ENCODE measurements at regions not wholly inside any gene's neighbourhood (a gene's known extent, or its start where the extent isn't known, plus 50 kb on each side); places are given as distances from the start of the nearest gene placed in this dataset.

DNA sequence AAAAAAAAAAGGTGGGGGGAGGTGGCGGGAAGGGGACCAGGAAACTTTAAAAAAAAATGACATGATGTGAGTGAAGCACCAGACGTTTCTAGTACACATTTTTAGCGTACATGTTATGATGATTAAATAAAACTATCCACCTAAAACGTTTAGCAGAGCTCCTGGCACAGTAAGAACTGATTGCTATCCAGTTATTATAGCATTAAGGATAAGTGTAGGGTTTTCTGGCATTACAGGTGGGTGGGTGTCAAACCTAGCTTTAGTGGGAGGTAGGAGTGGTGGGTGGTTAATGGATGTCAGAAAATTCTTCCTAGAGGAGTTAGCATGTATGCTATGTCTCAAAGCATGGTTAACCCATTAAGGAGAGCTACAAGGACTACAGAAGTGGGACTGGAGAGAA, 2329.5 kb downstream of the MAT2B start (continued):
- TF ChIP-seq FOXA2 (IDR thresholded peaks at IDR 0.05): no peak
- TF ChIP-seq FOXA1 (IDR thresholded peaks at IDR 0.05): no peak
- TF ChIP-seq, protein P1, sequence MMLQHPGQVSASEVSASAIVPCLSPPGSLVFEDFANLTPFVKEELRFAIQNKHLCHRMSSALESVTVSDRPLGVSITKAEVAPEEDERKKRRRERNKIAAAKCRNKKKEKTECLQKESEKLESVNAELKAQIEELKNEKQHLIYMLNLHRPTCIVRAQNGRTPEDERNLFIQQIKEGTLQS (IDR thresholded peaks at IDR 0.05): no peak

DNA sequence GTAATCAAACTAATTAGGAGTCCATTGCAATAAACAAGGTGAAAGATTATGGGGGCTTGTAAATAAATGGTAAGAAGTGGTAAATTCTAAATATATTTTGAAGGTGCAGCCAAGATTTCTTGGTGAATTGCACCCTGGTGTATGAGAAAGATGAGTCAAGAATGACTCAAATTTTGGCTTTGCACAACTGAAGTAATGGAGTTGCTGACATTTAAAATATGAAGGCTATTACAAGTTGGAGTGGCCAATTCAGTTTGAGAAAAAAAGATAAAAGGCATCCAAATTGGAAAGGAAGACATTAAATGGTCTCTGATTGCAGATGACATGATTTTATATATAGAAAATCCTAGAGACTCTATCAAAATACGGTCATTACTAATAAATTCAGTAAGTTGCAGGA, 2330.6 kb downstream of the MAT2B start:
- DNase-seq (ENCODE audit: low spot score): no peak
- no peaks in the 10 kb centered on the region for H3K27me3 ChIP-seq (ENCODE audit: control insufficient read depth in 4 of 4, insufficient read depth in 4 of 4, low read length in 3 of 4)
- no peak overlapping the region for H3K27ac ChIP-seq (ENCODE audit: low read depth in 1 of 2, low read length in 2 of 2)
- H3K9ac ChIP-seq (ENCODE audit: low read depth in 1 of 2, low read length in 2 of 2): no peak overlapping the region
- no peaks in the 10 kb centered on the region for H3K4me1 ChIP-seq (ENCODE audit: control insufficient read depth in 4 of 4, insufficient read depth in 4 of 4, low read length in 3 of 4)
- no peak overlapping the region for H3K4me3 ChIP-seq (ENCODE audit: low read depth in 1 of 3, low read length in 3 of 3)
- H3K36me3 ChIP-seq (ENCODE audit: control insufficient read depth in 4 of 4, insufficient read depth in 3 of 4, low read depth in 1 of 4, low read length in 3 of 4): no peaks in the 10 kb centered on the region
- WGBS: 71% methylated on average over 1 of the region's 1 CpG
- no peak for TF ChIP-seq RAD21 (IDR thresholded peaks at IDR 0.05)
- no peak for TF ChIP-seq YY1 (IDR thresholded peaks at IDR 0.05)
- TF ChIP-seq GABPA (IDR thresholded peaks at IDR 0.05 in 1 of 2, conservative IDR thresholded peaks at IDR 0.05 in 1 of 2): no peak
- TF ChIP-seq HNF4G (IDR thresholded peaks at IDR 0.05): no peak
- TF ChIP-seq JUND (IDR thresholded peaks at IDR 0.05): no peak
- TF ChIP-seq EGR1 (IDR thresholded peaks at IDR 0.05; ENCODE audit: low read depth in 2 of 2): no peak
- TF ChIP-seq, protein P2, sequence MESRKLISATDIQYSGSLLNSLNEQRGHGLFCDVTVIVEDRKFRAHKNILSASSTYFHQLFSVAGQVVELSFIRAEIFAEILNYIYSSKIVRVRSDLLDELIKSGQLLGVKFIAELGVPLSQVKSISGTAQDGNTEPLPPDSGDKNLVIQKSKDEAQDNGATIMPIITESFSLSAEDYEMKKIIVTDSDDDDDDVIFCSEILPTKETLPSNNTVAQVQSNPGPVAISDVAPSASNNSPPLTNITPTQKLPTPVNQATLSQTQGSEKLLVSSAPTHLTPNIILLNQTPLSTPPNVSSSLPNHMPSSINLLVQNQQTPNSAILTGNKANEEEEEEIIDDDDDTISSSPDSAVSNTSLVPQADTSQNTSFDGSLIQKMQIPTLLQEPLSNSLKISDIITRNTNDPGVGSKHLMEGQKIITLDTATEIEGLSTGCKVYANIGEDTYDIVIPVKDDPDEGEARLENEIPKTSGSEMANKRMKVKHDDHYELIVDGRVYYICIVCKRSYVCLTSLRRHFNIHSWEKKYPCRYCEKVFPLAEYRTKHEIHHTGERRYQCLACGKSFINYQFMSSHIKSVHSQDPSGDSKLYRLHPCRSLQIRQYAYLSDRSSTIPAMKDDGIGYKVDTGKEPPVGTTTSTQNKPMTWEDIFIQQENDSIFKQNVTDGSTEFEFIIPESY (IDR thresholded peaks at IDR 0.05): no peak
- no peak for TF ChIP-seq TAF1 (conservative IDR thresholded peaks at IDR 0.05)
- TF ChIP-seq, protein P3, sequence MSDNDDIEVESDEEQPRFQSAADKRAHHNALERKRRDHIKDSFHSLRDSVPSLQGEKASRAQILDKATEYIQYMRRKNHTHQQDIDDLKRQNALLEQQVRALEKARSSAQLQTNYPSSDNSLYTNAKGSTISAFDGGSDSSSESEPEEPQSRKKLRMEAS (IDR thresholded peaks at IDR 0.05): no peak
- TF ChIP-seq, protein P4, sequence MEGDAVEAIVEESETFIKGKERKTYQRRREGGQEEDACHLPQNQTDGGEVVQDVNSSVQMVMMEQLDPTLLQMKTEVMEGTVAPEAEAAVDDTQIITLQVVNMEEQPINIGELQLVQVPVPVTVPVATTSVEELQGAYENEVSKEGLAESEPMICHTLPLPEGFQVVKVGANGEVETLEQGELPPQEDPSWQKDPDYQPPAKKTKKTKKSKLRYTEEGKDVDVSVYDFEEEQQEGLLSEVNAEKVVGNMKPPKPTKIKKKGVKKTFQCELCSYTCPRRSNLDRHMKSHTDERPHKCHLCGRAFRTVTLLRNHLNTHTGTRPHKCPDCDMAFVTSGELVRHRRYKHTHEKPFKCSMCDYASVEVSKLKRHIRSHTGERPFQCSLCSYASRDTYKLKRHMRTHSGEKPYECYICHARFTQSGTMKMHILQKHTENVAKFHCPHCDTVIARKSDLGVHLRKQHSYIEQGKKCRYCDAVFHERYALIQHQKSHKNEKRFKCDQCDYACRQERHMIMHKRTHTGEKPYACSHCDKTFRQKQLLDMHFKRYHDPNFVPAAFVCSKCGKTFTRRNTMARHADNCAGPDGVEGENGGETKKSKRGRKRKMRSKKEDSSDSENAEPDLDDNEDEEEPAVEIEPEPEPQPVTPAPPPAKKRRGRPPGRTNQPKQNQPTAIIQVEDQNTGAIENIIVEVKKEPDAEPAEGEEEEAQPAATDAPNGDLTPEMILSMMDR (IDR thresholded peaks at IDR 0.05; ENCODE audit: low read depth, low read length, missing input control): no peak
- TF ChIP-seq NR2F2 (IDR thresholded peaks at IDR 0.05): no peak
- no peak for TF ChIP-seq FOXA2 (IDR thresholded peaks at IDR 0.05)
- TF ChIP-seq, protein P5, sequence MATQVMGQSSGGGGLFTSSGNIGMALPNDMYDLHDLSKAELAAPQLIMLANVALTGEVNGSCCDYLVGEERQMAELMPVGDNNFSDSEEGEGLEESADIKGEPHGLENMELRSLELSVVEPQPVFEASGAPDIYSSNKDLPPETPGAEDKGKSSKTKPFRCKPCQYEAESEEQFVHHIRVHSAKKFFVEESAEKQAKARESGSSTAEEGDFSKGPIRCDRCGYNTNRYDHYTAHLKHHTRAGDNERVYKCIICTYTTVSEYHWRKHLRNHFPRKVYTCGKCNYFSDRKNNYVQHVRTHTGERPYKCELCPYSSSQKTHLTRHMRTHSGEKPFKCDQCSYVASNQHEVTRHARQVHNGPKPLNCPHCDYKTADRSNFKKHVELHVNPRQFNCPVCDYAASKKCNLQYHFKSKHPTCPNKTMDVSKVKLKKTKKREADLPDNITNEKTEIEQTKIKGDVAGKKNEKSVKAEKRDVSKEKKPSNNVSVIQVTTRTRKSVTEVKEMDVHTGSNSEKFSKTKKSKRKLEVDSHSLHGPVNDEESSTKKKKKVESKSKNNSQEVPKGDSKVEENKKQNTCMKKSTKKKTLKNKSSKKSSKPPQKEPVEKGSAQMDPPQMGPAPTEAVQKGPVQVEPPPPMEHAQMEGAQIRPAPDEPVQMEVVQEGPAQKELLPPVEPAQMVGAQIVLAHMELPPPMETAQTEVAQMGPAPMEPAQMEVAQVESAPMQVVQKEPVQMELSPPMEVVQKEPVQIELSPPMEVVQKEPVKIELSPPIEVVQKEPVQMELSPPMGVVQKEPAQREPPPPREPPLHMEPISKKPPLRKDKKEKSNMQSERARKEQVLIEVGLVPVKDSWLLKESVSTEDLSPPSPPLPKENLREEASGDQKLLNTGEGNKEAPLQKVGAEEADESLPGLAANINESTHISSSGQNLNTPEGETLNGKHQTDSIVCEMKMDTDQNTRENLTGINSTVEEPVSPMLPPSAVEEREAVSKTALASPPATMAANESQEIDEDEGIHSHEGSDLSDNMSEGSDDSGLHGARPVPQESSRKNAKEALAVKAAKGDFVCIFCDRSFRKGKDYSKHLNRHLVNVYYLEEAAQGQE (IDR thresholded peaks at IDR 0.05): no peak
- no peak for TF ChIP-seq RXRA (IDR thresholded peaks at IDR 0.05)
- TF ChIP-seq, protein P1 (IDR thresholded peaks at IDR 0.05): no peak
- no peak for TF ChIP-seq HNF4A (conservative IDR thresholded peaks at IDR 0.05)
- TF ChIP-seq FOXA1 (IDR thresholded peaks at IDR 0.05): no peak
- no peak for TF ChIP-seq SP1 (IDR thresholded peaks at IDR 0.05)
- no peaks in the 10 kb centered on the region for H3K9me3 ChIP-seq (ENCODE audit: control insufficient read depth in 4 of 4, low read length in 3 of 4)

Measured in liver (tissue), 8 donors.